Activated CD4-positive, alpha-beta memory T cell treated with anti-CD3 and anti-CD28 coated beads, Interleukin-2, amount 10 ng/mL, durations not matched to agents 7 days and 5 days (primary cell): ENCODE measurements at regions not wholly inside any gene's neighbourhood (a gene's known extent, or its start where the extent isn't known, plus 50 kb on each side); places are given as distances from the start of the nearest gene placed in this dataset.

ENCODE experiments used
- CTCF ChIA-PET: fragments of 350-600 bp; sonication (Branson Sonifier 250); formaldehyde crosslinking; loops from one replicate; lab custom pipeline; 2021; ENCODE audit warnings: antibody characterized with exemption, inconsistent platforms; lab: Charles Lee
- POLR2A ChIA-PET: fragments of 350-600 bp; sonication (Branson Sonifier 250); formaldehyde crosslinking; loops from one replicate; lab custom pipeline; 2021; ENCODE audit warnings: antibody characterized with exemption; lab: Charles Lee
- DNase-seq: peaks from one replicate; pipeline ENCODE4 v3.0.0-alpha.2; 2020
- H3K27ac Mint-ChIP-seq: one replicate; pipeline ENCODE4 v1.8.0; 2021; ENCODE audit warnings: mild to moderate bottlenecking, mixed read lengths
- H3K27me3 Mint-ChIP-seq: one replicate; pipeline ENCODE4 v1.8.0; 2021; ENCODE audit warnings: mixed read lengths
- H3K36me3 Mint-ChIP-seq: one replicate; pipeline ENCODE4 v1.8.0; 2021; ENCODE audit warnings: low read depth, mixed read lengths
- H3K4me1 Mint-ChIP-seq: one replicate; pipeline ENCODE4 v1.8.0; 2021; ENCODE audit warnings: mixed read lengths
- H3K4me3 Mint-ChIP-seq: one replicate; pipeline ENCODE4 v1.8.0; 2021; ENCODE audit warnings: mild to moderate bottlenecking, mixed read lengths
- H3K9me3 Mint-ChIP-seq: one replicate; pipeline ENCODE4 v1.8.0; 2021; ENCODE audit warnings: mixed read lengths

DNA sequence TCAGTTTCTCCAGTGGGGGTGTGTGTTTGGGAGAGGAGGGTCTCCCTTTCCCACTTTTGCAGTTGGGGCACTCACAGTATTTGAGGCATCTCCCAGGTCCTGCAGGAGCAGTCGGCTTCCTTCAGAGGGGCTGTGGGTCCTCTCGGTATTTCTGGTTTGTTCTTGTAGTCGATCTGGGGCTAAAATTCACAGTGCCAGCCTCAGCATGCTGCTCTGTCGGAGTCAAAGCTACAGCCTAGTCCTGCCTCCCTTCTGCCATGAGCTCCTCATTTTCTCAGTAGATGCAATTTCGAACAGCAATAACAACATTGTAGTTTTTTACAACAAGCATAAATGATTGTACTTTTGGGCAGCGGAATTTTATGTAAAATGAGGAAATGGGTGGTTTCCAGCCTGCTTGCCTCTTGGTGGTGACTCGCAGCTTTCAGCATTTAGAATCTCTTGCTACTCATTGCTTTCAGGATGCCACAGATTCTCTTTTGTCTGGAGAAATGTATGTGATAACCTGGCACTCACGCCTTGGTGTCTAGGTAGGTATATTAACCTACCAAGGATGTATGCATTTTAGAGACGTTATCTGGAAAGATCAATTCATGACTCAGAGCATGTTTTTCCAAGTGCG is 82.4 kb upstream of the C21orf91 start:
- H3K27ac Mint-ChIP-seq, result no peak overlapping the region
- H3K27me3 Mint-ChIP-seq, result no peaks in the 10 kb centered on the region
- H3K4me1 Mint-ChIP-seq, result peaks cover 12% of the 10 kb centered on the region
- peaks cover 7% of the 10 kb centered on the region for H3K36me3 Mint-ChIP-seq
- peaks cover 5% of the 10 kb centered on the region for H3K9me3 Mint-ChIP-seq
- DNase-seq, result no peak
- H3K4me3 Mint-ChIP-seq, result no peak overlapping the region
- POLR2A ChIA-PET, result no interaction called here
- CTCF ChIA-PET, result interaction anchor here (1.0 to 1.7 kb wide), 3 partner anchors 21 to 222 kb away, joined by 3 read pairs; no protein-coding TSS in a partner anchor

DNA sequence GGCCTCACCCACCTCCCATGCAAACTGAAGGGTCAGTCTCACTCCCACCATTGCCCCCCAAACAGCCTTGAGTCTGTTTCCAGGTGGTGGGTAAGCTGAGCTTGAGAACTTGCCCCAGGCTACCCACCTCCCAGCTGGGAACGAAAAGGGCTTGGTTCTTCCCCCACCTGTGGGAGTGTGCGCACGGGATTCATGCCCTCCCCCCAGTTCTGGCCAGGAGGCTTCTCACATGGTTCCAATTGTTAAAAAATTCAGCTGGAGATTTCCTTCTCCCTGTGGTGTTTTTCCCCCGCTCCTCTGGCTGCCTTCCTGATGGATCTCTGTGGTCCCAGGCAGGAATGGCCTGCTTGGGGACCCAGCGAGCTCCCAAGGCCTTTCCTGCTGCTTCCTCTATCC is 81.8 kb upstream of the C21orf91 start:
- ChIA-PET CTCF (interaction anchor here (1.0 to 1.7 kb wide), 3 partner anchors 22 to 221 kb away, joined by 3 read pairs; no protein-coding TSS in a partner anchor), POLR2A (no interaction called here)
- Mint-ChIP-seq H3K36me3 (peaks cover 7% of the 10 kb centered on the region), H3K27me3 (no peaks in the 10 kb centered on the region), H3K4me3 (no peak overlapping the region), H3K27ac (no peak overlapping the region), H3K4me1 (peaks cover 12% of the 10 kb centered on the region), H3K9me3 (peaks cover 5% of the 10 kb centered on the region)
- DNase-seq, result no peak

DNA sequence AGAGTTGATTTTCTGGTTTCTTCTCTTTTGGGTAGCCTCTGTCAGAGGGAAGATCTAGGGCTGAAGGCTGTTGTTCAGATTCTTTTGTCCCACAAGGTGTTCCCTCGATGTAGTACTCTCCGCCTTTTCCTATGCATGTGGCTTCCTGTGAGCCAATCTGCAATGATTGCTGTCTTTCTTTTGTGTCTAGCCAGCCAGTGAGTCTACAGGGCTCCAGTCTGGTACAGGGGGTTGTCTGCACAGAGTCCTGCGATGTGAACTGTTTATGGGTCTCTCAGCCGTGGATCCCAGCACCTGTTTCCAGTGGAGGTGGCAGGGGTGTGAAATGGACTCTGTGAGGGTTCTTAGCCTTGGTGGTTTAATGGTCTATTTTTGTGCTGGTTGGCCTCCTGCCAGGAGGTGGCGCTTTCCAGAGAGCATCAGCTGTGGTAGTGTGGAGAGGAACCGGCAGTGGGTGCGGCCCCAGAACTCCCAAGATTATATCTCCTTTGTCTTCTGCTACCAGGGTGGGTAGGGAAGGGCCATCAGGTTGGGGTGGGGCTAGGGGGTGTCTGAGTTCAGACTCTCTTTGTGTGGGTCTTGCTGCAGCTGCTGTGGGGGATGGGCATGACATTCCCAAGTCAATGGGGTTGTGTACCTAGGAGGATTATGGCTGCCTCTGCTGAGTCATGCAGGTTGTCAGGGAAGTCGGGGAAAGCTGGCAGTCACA is 81.3 kb upstream of the C21orf91 start:
- Mint-ChIP-seq H3K27me3 (no peaks in the 10 kb centered on the region), H3K4me1 (peaks cover 12% of the 10 kb centered on the region), H3K9me3 (peaks cover 5% of the 10 kb centered on the region), H3K36me3 (peaks cover 7% of the 10 kb centered on the region), H3K4me3 (no peak overlapping the region), H3K27ac (no peak overlapping the region)
- ChIA-PET CTCF (interaction anchor here (1.1 to 1.7 kb wide), 2 partner anchors 22 to 218 kb away, joined by 3 read pairs; no protein-coding TSS in a partner anchor), POLR2A (no interaction called here)
- DNase-seq, result no peak

DNA sequence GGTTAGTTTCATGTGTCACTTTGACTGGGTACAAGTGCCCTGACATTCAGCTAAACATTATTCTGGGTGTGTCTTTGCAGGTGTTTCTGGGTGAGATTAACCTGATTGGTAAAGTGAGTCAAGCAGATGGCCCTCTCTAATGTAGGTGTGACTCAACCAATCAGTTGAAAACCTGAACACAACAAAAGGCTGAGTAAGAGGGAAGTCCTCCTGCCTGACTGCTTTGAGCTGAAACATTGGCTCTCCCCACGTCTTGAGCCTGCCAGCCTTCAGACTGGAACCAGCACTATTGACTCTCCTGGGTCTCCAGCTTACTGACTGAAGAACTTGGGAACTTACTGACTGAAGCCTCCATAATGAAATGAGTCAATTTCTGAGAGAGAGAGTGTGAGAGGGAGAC is 70.0 kb upstream of the C21orf91 start:
- Mint-ChIP-seq H3K27ac (no peak overlapping the region), H3K4me1 (no peaks in the 10 kb centered on the region), H3K27me3 (peaks cover 4% of the 10 kb centered on the region), H3K9me3 (no peaks in the 10 kb centered on the region), H3K36me3 (no peaks in the 10 kb centered on the region), H3K4me3 (no peak overlapping the region)
- no peak for DNase-seq
- ChIA-PET CTCF (no interaction called here), POLR2A (no interaction called here)

DNA sequence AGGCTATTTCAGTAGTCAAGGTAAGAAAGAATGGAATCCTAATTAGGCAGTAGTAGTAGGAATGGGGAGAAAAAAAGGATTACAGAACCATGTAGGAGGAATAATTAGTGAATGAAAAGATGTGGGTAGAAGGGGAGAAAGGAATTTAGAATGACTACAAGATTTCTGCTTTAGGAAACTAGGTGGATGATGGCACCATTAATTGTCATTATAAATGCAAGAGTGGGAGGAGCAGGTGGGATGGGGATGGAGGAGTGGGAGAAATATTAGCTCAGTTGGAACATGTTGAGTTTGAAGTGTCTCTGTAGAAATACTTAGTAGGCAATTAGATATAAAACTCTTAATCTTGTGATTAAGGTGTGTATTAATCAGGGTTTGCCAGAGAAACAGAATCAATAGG is 50.0 kb upstream of the C21orf91 start:
- no peak overlapping the region for H3K4me3 Mint-ChIP-seq
- no peak for DNase-seq
- no peaks in the 10 kb centered on the region for H3K36me3 Mint-ChIP-seq
- no peak overlapping the region for H3K27ac Mint-ChIP-seq
- no peaks in the 10 kb centered on the region for H3K4me1 Mint-ChIP-seq
- no peaks in the 10 kb centered on the region for H3K27me3 Mint-ChIP-seq
- no peaks in the 10 kb centered on the region for H3K9me3 Mint-ChIP-seq
- ChIA-PET POLR2A (no interaction called here), CTCF (no interaction called here)
